Esophagus squamous epithelium (tissue), 5 donors: ENCODE measurements at regions not wholly inside any gene's neighbourhood (a gene's known extent, or its start where the extent isn't known, plus 50 kb on each side); places are given as distances from the start of the nearest gene placed in this dataset.
"Not testable (repeated sequence)": the region's sequence is repeated elsewhere in the genome, so short reads cannot be mapped to it uniquely, and the experiment has no call there.

Experiments used
- DNase-seq: peaks from one replicate; lab custom pipeline; 2025; lab: John Stamatoyannopoulos, UW
- H3K27ac ChIP-seq, 4 donors: fragments of 200-600 bp; sonication (generic); one replicate each; pipeline ENCODE4 v1.5.1; 2016 to 2019; ENCODE audit warnings: mild to moderate bottlenecking in 1 of 4
- H3K27me3 ChIP-seq, 4 donors: fragments of 200-600 bp; sonication (generic); 1 replicate in 3 of 4; 2 replicates in 1 of 4; pipeline versions ENCODE4 v1.5.1 to v1.6.0; 2017 to 2021; ENCODE audit warnings: antibody characterized with exemption in 1 of 4
- H3K36me3 ChIP-seq, 3 donors: fragments of 200-600 bp; sonication (generic); one replicate each; pipeline ENCODE4 v1.5.1; 2016 to 2019
- H3K4me1 ChIP-seq, 3 donors: fragments of 200-600 bp; sonication (generic); one replicate each; pipeline ENCODE4 v1.5.1; 2017 to 2019
- H3K4me3 ChIP-seq, 4 donors: fragments of 200-600 bp; sonication (generic); 1 replicate in 3 of 4; 2 replicates in 1 of 4; pipeline ENCODE4 v1.5.1; 2016 to 2019; ENCODE audit warnings: mild to moderate bottlenecking in 2 of 4, moderate library complexity in 1 of 4
- H3K9me3 ChIP-seq, 3 donors: fragments of 200-600 bp; sonication (generic); one replicate each; pipeline ENCODE4 v1.5.1; 2016 to 2019
- CTCF ChIP-seq, 6 experiments: fragments of 450-650 bp in 4 of 6; fragments of 200-600 bp in 2 of 6; sonication (generic) in 2 of 6; IDR thresholded peaks; one replicate each; pipeline ENCODE4 v1.5.1; 2016 to 2019; ENCODE audit warnings: antibody characterized with exemption in 6 of 6, mild to moderate bottlenecking in 4 of 6, moderate library complexity in 4 of 6
- POLR2A ChIP-seq, 4 donors: fragments of 450-650 bp; IDR thresholded peaks; one replicate each; pipeline ENCODE4 v1.6.1; 2017; ENCODE audit warnings: antibody characterized with exemption in 4 of 4, mild to moderate bottlenecking in 4 of 4, moderate library complexity in 3 of 4
- WGBS, 2 donors: methylation state at CpG; one replicate each; pipeline ENCODE4 v1.1.5; 2018; 5-methylcytosine and 5-hydroxymethylcytosine counted together
- intact Hi-C: fragments of 100-400 bp; cut with DNase I; formaldehyde crosslinking; loops from one replicate; pipeline ENCODE4 v1.15.0; 2022
- donor health status: DM: yes; HTN: yes; CAD: no.

GRCh38 chr16:88208112-88208511 lies 174.6 kb upstream of the ZNF469 start:
- Histone ChIP-seq H3K4me3 (no peak overlapping the region), H3K36me3 (no peaks in the 10 kb centered on the region), H3K4me1 (no peaks in the 10 kb centered on the region), H3K9me3 (no peaks in the 10 kb centered on the region), H3K27me3 (peaks cover 0 to 4% (median 0%) of the 10 kb centered on the region in 4 donors), H3K27ac (no peak overlapping the region)
- TF ChIP-seq POLR2A (IDR thresholded peaks at IDR 0.05) (no peak), CTCF (IDR thresholded peaks at IDR 0.05) (no peak)
- WGBS, 2 donors = 81% methylated on average over 7 to 8 of the region's 10 CpGs
- intact Hi-C loops = no loop called here
- DNase-seq = no peak

GRCh38 chr16:88208776-88209175 lies 174.0 kb upstream of the ZNF469 start:
- 25 to 40% methylated on average over 5 of the region's 5 CpGs for WGBS, 2 donors
- H3K27ac ChIP-seq, H3K4me1 ChIP-seq, H3K27me3 ChIP-seq, intact Hi-C loops, H3K9me3 ChIP-seq, DNase-seq, H3K36me3 ChIP-seq, H3K4me3 ChIP-seq: not testable (repeated sequence)

- H3K4me1 ChIP-seq, H3K27me3 ChIP-seq, DNase-seq, H3K27ac ChIP-seq, H3K36me3 ChIP-seq, H3K4me3 ChIP-seq, intact Hi-C loops, H3K9me3 ChIP-seq: not testable (repeated sequence)
- 29 to 67% methylated on average over 1 of the region's 1 CpG for WGBS, 2 donors
Observed at GRCh38 chr16:88209579-88209978, 173.2 kb upstream of the ZNF469 start.

- intact Hi-C loops, H3K36me3 ChIP-seq, H3K4me3 ChIP-seq, H3K27ac ChIP-seq, H3K27me3 ChIP-seq, H3K4me1 ChIP-seq, DNase-seq, H3K9me3 ChIP-seq: not testable (repeated sequence)
- WGBS, 2 donors = 85 to 90% methylated on average over 2 to 3 of the region's 5 CpGs
Observed at GRCh38 chr16:88213937-88214336, 168.8 kb upstream of the ZNF469 start.

GRCh38 chr16:88221001-88221761 lies 161.6 kb upstream of the ZNF469 start:
- 72 to 79% methylated on average over 12 of the region's 29 CpGs for WGBS, 2 donors
- H3K27me3 ChIP-seq, H3K27ac ChIP-seq, H3K4me1 ChIP-seq, H3K4me3 ChIP-seq, intact Hi-C loops, DNase-seq, H3K9me3 ChIP-seq, H3K36me3 ChIP-seq: not testable (repeated sequence)

- H3K9me3 ChIP-seq, H3K36me3 ChIP-seq, H3K27ac ChIP-seq, H3K27me3 ChIP-seq, H3K4me3 ChIP-seq, H3K4me1 ChIP-seq, DNase-seq, intact Hi-C loops: not testable (repeated sequence)
- 58 to 78% methylated on average over 11 to 15 of the region's 18 CpGs for WGBS, 2 donors
Observed at GRCh38 chr16:88223696-88224095, 159.1 kb upstream of the ZNF469 start.

GRCh38 chr16:88224131-88224898 lies 158.4 kb upstream of the ZNF469 start:
- intact Hi-C loops, H3K4me3 ChIP-seq, H3K27me3 ChIP-seq, H3K27ac ChIP-seq, DNase-seq, H3K9me3 ChIP-seq, H3K4me1 ChIP-seq, H3K36me3 ChIP-seq: not testable (repeated sequence)
- WGBS, 2 donors = 80 to 82% methylated on average over 14 to 24 of the region's 34 CpGs

GRCh38 chr16:88225640-88226230 lies 157.0 kb upstream of the ZNF469 start:
- H3K9me3 ChIP-seq, H3K4me1 ChIP-seq, H3K4me3 ChIP-seq, H3K27me3 ChIP-seq, DNase-seq, H3K36me3 ChIP-seq, H3K27ac ChIP-seq, intact Hi-C loops: not testable (repeated sequence)
- 60 to 93% methylated on average over 2 to 5 of the region's 10 CpGs for WGBS, 2 donors

GRCh38 chr16:88226302-88226701 lies 156.5 kb upstream of the ZNF469 start:
- H3K27ac ChIP-seq, intact Hi-C loops, H3K9me3 ChIP-seq, H3K36me3 ChIP-seq, H3K27me3 ChIP-seq, H3K4me1 ChIP-seq, DNase-seq, H3K4me3 ChIP-seq: not testable (repeated sequence)
- WGBS, 2 donors = 80% methylated on average over 9 of the region's 14 CpGs; no CpG with 5 or more reads in 1 of the 2 donors

- H3K27ac ChIP-seq, H3K36me3 ChIP-seq, H3K4me3 ChIP-seq, DNase-seq, intact Hi-C loops, H3K27me3 ChIP-seq, H3K4me1 ChIP-seq, H3K9me3 ChIP-seq: not testable (repeated sequence)
- 60 to 73% methylated on average over 12 to 14 of the region's 35 CpGs for WGBS, 2 donors
Observed at GRCh38 chr16:88227026-88227721, 155.6 kb upstream of the ZNF469 start.

- H3K27ac ChIP-seq, H3K27me3 ChIP-seq, H3K36me3 ChIP-seq, H3K4me1 ChIP-seq, DNase-seq, H3K9me3 ChIP-seq, intact Hi-C loops, H3K4me3 ChIP-seq: not testable (repeated sequence)
- 78 to 87% methylated on average over 16 to 18 of the region's 36 CpGs for WGBS, 2 donors
Observed at GRCh38 chr16:88227722-88228482, 154.9 kb upstream of the ZNF469 start.
